ENCODE measurements at regions not wholly inside any gene's neighbourhood (a gene's known extent, or its start where the extent isn't known, plus 50 kb on each side); places are given as distances from the start of the nearest gene placed in this dataset.

GRCh38 chr7:98687111-98687751 is 70.1 kb downstream of the NPTX2 start:
- Histone ChIP-seq H3K9me3 (no peaks in the 10 kb centered on the region), H3K27ac (ENCODE audit: low read length) (no peak overlapping the region), H3K4me1 (ENCODE audit: control insufficient read depth in 1 of 2, extremely low read depth in 1 of 2, insufficient read depth in 2 of 2, low read length in 2 of 2) (no peaks in the 10 kb centered on the region), H3K27me3 (replicated peaks in 1 of 2; ENCODE audit: control insufficient read depth in 2 of 2, extremely low read depth in 1 of 2, insufficient read depth in 2 of 2, low read length in 1 of 2) (peaks cover 0 to 10% of the 10 kb centered on the region in 2 experiments), H3K4me3 (ENCODE audit: control insufficient read depth in 1 of 2, extremely low read depth in 1 of 2, low read length in 1 of 2) (no peak overlapping the region), H3K36me3 (ENCODE audit: control insufficient read depth in 2 of 2, extremely low read depth in 1 of 2, insufficient read depth in 1 of 2, low read length in 1 of 2) (no peaks in the 10 kb centered on the region)
- ChIA-PET POLR2A (no interaction called here), CTCF (no interaction called here)
- Mint-ChIP-seq H3K27ac (no peak overlapping the region), H3K9me3 (peaks cover 14 to 30% (median 25%) of the 10 kb centered on the region in 3 donors), H3K36me3 (no peaks in the 10 kb centered on the region), H3K4me1 (no peaks in the 10 kb centered on the region), H3K4me3 (no peak overlapping the region), H3K27me3 (peaks cover 2 to 4% of the 10 kb centered on the region in 2 donors)
- WGBS (ENCODE audit: insufficient coverage) = 84% methylated on average over 11 of the region's 12 CpGs
- no peak for ATAC-seq (replicated peaks in 1 of 4)
- no peak for DNase-seq

GRCh38 chr7:98691619-98692018 is 74.5 kb downstream of the NPTX2 start:
- Histone ChIP-seq H3K4me3 (ENCODE audit: control insufficient read depth in 1 of 2, extremely low read depth in 1 of 2, low read length in 1 of 2) (no peak overlapping the region), H3K27me3 (replicated peaks in 1 of 2; ENCODE audit: control insufficient read depth in 2 of 2, extremely low read depth in 1 of 2, insufficient read depth in 2 of 2, low read length in 1 of 2) (no peaks in the 10 kb centered on the region), H3K9me3 (no peaks in the 10 kb centered on the region), H3K27ac (ENCODE audit: low read length) (no peak overlapping the region), H3K36me3 (ENCODE audit: control insufficient read depth in 2 of 2, extremely low read depth in 1 of 2, insufficient read depth in 1 of 2, low read length in 1 of 2) (no peaks in the 10 kb centered on the region), H3K4me1 (ENCODE audit: control insufficient read depth in 1 of 2, extremely low read depth in 1 of 2, insufficient read depth in 2 of 2, low read length in 2 of 2) (no peaks in the 10 kb centered on the region)
- DNase-seq = no peak
- no peaks in the 10 kb centered on the region for H3K4me1 Mint-ChIP-seq
- H3K27ac Mint-ChIP-seq = no peak overlapping the region
- no peaks in the 10 kb centered on the region for H3K36me3 Mint-ChIP-seq
- no peak for ATAC-seq (replicated peaks in 1 of 4)
- no peak overlapping the region for H3K4me3 Mint-ChIP-seq
- WGBS (ENCODE audit: insufficient coverage) = no CpG with 5 or more reads among the region's 4 CpGs
- POLR2A ChIA-PET = no interaction called here
- peaks cover 13 to 29% (median 20%) of the 10 kb centered on the region in 3 donors for H3K9me3 Mint-ChIP-seq
- CTCF ChIA-PET = no interaction called here
- peaks cover 4% of the 10 kb centered on the region in 2 donors for H3K27me3 Mint-ChIP-seq

DNA sequence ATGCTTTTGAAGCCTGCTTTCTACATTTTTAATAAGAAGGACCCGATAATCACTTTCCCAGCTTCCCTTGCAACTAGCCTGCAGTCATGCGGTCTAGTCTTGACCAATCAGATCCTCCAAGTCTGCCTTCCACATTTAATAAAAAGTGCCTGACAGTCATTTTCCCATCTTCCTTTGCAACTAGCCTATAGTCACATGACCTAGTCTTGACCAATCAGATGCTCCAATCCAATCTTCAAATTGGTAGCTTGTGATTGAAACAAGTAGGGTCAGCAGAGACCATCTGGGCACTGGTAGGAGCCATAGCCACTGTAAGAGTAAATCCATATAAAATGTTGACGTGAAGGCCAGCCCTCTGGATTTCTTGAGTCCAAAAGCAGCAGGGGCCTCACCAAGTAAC is 80.0 kb downstream of the NPTX2 start:
- H3K27me3 Mint-ChIP-seq = peaks cover 4 to 5% of the 10 kb centered on the region in 2 donors
- POLR2A ChIA-PET = no interaction called here
- no peaks in the 10 kb centered on the region for H3K4me1 Mint-ChIP-seq
- no peaks in the 10 kb centered on the region for H3K4me1 ChIP-seq (ENCODE audit: control insufficient read depth in 1 of 2, extremely low read depth in 1 of 2, insufficient read depth in 2 of 2, low read length in 2 of 2)
- no peaks in the 10 kb centered on the region for H3K27me3 ChIP-seq (replicated peaks in 1 of 2; ENCODE audit: control insufficient read depth in 2 of 2, extremely low read depth in 1 of 2, insufficient read depth in 2 of 2, low read length in 1 of 2)
- CTCF ChIA-PET = no interaction called here
- H3K9me3 ChIP-seq = no peaks in the 10 kb centered on the region
- H3K4me3 Mint-ChIP-seq = no peak overlapping the region
- H3K4me3 ChIP-seq (ENCODE audit: control insufficient read depth in 1 of 2, extremely low read depth in 1 of 2, low read length in 1 of 2) = no peak overlapping the region
- H3K27ac ChIP-seq (ENCODE audit: low read length) = no peak overlapping the region
- H3K36me3 ChIP-seq (ENCODE audit: control insufficient read depth in 2 of 2, extremely low read depth in 1 of 2, insufficient read depth in 1 of 2, low read length in 1 of 2) = no peaks in the 10 kb centered on the region
- no peaks in the 10 kb centered on the region for H3K36me3 Mint-ChIP-seq
- ATAC-seq (replicated peaks in 1 of 4) = no peak
- 75% methylated on average over 2 of the region's 3 CpGs for WGBS (ENCODE audit: insufficient coverage)
- peaks cover 10 to 15% (median 10%) of the 10 kb centered on the region in 3 donors for H3K9me3 Mint-ChIP-seq
- no peak for DNase-seq
- H3K27ac Mint-ChIP-seq = no peak overlapping the region

GRCh38 chr7:98697485-98698240 is 80.6 kb downstream of the NPTX2 start:
- H3K27ac ChIP-seq (ENCODE audit: low read length) = no peak overlapping the region
- ChIA-PET CTCF (interaction anchor here in 1 of 2 donors (0.6 kb wide), 1 partner anchor 26 kb away, joined by 3 read pairs; no protein-coding TSS in a partner anchor), POLR2A (no interaction called here)
- H3K27me3 ChIP-seq (replicated peaks in 1 of 2; ENCODE audit: control insufficient read depth in 2 of 2, extremely low read depth in 1 of 2, insufficient read depth in 2 of 2, low read length in 1 of 2) = no peaks in the 10 kb centered on the region
- Mint-ChIP-seq H3K4me3 (no peak overlapping the region), H3K27me3 (peaks cover 4 to 5% of the 10 kb centered on the region in 2 donors), H3K27ac (no peak overlapping the region), H3K36me3 (no peaks in the 10 kb centered on the region), H3K4me1 (no peaks in the 10 kb centered on the region), H3K9me3 (peaks cover 7 to 15% (median 10%) of the 10 kb centered on the region in 3 donors)
- no peaks in the 10 kb centered on the region for H3K9me3 ChIP-seq
- WGBS (ENCODE audit: insufficient coverage) = 95% methylated on average over 5 of the region's 9 CpGs
- H3K36me3 ChIP-seq (ENCODE audit: control insufficient read depth in 2 of 2, extremely low read depth in 1 of 2, insufficient read depth in 1 of 2, low read length in 1 of 2) = no peaks in the 10 kb centered on the region
- ATAC-seq (replicated peaks in 1 of 4) = no peak
- H3K4me1 ChIP-seq (ENCODE audit: control insufficient read depth in 1 of 2, extremely low read depth in 1 of 2, insufficient read depth in 2 of 2, low read length in 2 of 2) = no peaks in the 10 kb centered on the region
- no peak for DNase-seq
- no peak overlapping the region for H3K4me3 ChIP-seq (ENCODE audit: control insufficient read depth in 1 of 2, extremely low read depth in 1 of 2, low read length in 1 of 2)

DNA sequence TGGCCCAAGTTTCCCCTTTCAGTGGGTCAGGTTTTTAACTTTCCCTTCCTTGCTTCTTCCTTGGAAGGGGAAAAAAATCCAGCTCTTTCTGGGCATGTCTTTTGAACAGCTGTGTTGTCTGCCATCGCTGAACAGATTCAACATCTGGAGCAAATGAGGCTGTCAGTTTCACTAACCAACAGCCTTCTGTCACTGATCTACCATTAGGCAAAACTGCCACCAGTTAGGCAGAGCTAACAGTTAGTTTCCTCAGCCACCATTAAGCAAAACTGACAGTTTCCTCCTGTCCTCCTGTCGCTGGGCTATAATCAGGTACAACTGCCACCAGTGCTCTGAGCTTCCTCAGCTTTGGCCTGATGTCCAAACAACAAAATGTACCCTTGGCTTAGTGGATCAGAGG is 81.9 kb downstream of the NPTX2 start:
- no peak for DNase-seq

DNA sequence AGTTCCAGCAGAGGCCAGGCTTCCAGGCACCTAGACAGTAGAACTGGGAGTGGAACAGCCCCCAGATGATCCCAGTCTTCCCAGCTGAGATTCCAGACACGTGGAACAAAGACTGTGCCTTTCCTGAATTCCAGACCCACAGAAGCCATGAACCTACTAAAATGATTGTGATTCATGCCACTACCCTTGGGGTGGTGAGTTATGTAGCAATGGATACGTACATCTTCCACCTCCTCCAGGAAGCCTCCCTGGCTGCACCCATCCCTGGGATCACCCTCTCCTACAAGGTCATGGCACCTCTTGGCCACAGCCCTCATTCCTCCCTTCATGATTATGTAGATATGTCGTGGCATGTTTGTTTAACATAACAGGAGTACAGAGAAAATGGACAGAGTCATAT is 83.4 kb downstream of the NPTX2 start:
- Histone ChIP-seq H3K27ac (ENCODE audit: low read length) (no peak overlapping the region), H3K4me3 (ENCODE audit: control insufficient read depth in 1 of 2, extremely low read depth in 1 of 2, low read length in 1 of 2) (no peak overlapping the region), H3K9me3 (no peaks in the 10 kb centered on the region), H3K36me3 (ENCODE audit: control insufficient read depth in 2 of 2, extremely low read depth in 1 of 2, insufficient read depth in 1 of 2, low read length in 1 of 2) (no peaks in the 10 kb centered on the region), H3K27me3 (replicated peaks in 1 of 2; ENCODE audit: control insufficient read depth in 2 of 2, extremely low read depth in 1 of 2, insufficient read depth in 2 of 2, low read length in 1 of 2) (peaks cover 0 to 8% of the 10 kb centered on the region in 2 experiments), H3K4me1 (ENCODE audit: control insufficient read depth in 1 of 2, extremely low read depth in 1 of 2, insufficient read depth in 2 of 2, low read length in 2 of 2) (no peaks in the 10 kb centered on the region)
- Mint-ChIP-seq H3K4me3 (no peak overlapping the region), H3K27me3 (peaks cover under 1 to 3% of the 10 kb centered on the region in 2 donors), H3K36me3 (no peaks in the 10 kb centered on the region), H3K27ac (no peak overlapping the region), H3K9me3 (peaks cover 4 to 11% (median 8%) of the 10 kb centered on the region in 3 donors), H3K4me1 (no peaks in the 10 kb centered on the region)
- no peak for ATAC-seq (replicated peaks in 1 of 4)
- ChIA-PET POLR2A (no interaction called here), CTCF (no interaction called here)
- no CpG with 5 or more reads among the region's 3 CpGs for WGBS (ENCODE audit: insufficient coverage)
- no peak for DNase-seq

More for the DNA sequence above, 81.9 kb downstream of the NPTX2 start:
- Mint-ChIP-seq H3K4me1 (no peaks in the 10 kb centered on the region), H3K4me3 (no peak overlapping the region), H3K27ac (no peak overlapping the region), H3K9me3 (peaks cover 7 to 13% (median 8%) of the 10 kb centered on the region in 3 donors), H3K27me3 (peaks cover 4 to 5% of the 10 kb centered on the region in 2 donors), H3K36me3 (no peaks in the 10 kb centered on the region)
- POLR2A ChIA-PET = no interaction called here
- Histone ChIP-seq H3K9me3 (no peaks in the 10 kb centered on the region), H3K36me3 (ENCODE audit: control insufficient read depth in 2 of 2, extremely low read depth in 1 of 2, insufficient read depth in 1 of 2, low read length in 1 of 2) (no peaks in the 10 kb centered on the region), H3K27me3 (replicated peaks in 1 of 2; ENCODE audit: control insufficient read depth in 2 of 2, extremely low read depth in 1 of 2, insufficient read depth in 2 of 2, low read length in 1 of 2) (peaks cover 0 to 2% of the 10 kb centered on the region in 2 experiments), H3K4me3 (ENCODE audit: control insufficient read depth in 1 of 2, extremely low read depth in 1 of 2, low read length in 1 of 2) (no peak overlapping the region), H3K27ac (ENCODE audit: low read length) (no peak overlapping the region), H3K4me1 (ENCODE audit: control insufficient read depth in 1 of 2, extremely low read depth in 1 of 2, insufficient read depth in 2 of 2, low read length in 2 of 2) (no peaks in the 10 kb centered on the region)
- no peak for ATAC-seq (replicated peaks in 1 of 4)
- CTCF ChIA-PET = interaction anchor here in 1 of 2 donors (0.9 kb wide), 1 partner anchor 67 kb away, joined by 6 read pairs; no protein-coding TSS in a partner anchor
- 75% methylated on average over 1 of the region's 2 CpGs for WGBS (ENCODE audit: insufficient coverage)
